ENCODE measurements at regions not wholly inside any gene's neighbourhood (a gene's known extent, or its start where the extent isn't known, plus 50 kb on each side); places are given as distances from the start of the nearest gene placed in this dataset.
"Not testable (repeated sequence)": the region's sequence is repeated elsewhere in the genome, so short reads cannot be mapped to it uniquely, and the experiment has no call there.

DNA sequence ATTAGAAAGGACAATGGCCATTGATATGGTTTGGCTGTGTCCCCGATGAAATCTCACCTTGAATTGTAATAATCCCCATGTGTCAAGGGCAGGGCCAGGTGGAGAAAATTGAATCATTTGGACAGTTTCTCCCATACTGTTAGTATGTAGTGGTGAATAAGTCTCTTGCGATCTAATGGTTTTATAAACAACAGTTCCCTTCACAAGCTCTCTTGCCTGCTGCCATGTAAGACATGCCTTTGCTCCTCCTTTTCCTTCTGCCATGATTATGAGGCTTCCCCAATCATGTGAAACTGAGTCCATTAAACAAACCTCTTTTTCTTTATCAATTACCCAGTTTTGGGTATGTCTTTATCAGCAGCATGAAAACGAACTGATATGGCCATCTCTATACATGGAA, 302.7 kb downstream of the SFMBT2 start:
- no peak for DNase-seq

DNA sequence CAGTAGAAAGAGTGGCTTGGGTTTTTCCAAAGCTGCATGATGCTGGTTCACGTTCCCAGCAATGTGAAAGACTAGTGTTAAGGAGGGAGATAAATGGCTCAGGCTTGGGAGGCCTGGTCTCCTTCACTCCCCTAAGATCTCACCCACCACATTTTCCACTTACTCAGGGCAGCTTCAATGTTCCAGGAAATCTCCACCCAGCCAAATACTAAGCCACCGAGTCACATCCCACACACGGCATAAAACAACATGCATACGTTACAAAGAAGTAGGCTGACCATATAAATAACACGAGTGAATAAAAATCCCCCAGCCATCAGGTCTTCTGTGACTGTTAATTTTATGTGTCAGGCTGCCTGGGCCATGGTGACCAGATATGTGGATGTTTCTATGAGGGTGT, 303.5 kb downstream of the SFMBT2 start:
- peak; percentile 80 for DNase-seq

DNA sequence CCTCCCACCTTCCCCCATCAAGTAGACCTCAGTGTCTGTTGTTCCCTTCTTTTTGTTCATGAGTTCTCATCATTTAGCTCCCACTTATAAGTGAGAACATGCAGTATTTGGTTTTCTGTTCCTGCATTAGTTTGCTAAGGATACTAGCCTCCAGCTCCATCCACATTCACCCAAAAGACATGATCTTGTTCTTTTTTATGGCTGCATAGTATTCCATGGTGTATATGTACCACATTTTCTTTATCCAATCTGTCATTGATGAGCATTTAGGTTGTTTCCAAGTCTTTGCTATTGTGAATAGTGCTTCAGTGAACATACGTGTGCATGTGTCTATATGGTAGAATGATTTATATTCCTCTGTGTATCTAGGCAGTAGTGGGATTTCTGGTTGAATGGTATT, 306.5 kb downstream of the SFMBT2 start:
- DNase-seq: not testable (repeated sequence)

DNA sequence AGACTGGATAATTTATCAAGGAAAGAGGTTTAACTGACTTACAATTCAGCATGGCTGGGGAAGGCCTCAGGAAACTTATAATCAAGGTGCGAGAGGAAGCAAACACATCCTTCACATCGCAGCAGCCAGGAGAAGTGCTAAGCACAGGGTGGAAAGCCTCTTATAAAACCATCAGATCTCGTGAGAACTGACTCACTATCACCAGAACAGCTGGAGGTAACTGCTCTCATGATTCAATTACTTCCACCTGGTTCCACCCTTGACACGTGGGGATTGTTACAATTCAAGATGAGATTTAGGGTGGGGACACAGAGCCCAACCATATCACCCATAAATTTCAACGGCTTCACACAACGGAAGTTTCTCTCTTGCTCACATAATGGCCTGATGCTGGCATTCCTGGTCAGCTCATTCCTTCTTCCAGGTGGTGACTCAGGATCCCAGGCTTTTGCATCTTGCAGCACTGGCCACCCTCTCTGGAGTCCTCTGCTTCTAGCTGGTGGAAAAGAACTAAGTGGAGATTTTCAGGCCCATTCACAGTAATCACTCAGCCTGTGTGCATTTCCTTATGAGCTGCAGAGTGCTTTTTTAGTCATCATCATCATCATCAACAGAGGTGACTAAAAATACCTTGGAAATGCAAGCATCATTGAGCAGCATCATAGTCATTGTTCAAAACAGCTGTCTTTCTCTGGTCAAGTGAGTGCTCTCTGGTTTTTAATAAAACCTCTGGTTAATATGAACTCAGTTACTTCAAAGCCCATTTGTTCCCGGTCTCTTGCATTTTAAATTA, 308.1 kb downstream of the SFMBT2 start:
- DNase-seq: no peak

DNA sequence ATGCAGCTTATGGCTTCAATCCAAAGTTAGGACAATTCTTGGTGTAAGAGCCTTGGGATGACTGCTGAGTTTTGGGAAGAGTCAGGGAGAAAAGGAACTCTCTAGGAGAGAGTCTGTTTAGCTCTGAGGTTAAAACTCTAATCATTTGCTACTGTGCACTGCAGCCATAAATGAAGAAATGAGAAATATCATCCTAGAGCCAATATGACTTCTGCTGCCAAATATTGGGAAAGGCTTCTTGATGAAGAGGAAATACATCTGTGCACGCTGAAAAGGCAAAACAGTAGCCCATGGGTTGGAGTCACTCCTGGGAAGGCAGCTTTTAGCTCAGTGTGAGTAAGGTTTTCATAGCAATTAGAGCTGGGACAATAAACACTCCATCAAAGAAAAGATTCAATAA, 308.8 kb downstream of the SFMBT2 start:
- no peak for DNase-seq

DNA sequence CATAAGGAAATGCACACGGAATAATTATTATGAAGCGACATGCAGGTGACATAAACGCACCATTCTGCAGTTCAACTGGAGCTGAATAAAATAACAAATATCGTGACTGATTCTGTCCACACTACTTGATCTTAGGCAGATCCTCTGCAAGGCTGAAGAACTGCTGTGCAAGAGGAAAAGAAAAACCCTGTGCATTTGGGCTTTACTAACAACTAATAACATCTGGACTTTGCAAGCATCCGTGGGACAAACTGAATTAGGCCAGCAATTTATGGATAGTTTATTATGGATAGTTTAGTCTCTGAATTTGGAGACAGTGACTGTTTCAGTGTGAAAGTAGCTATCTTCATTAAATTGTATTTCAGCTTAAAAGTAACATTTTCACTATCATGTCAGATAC, 309.4 kb downstream of the SFMBT2 start:
- no peak for DNase-seq

DNA sequence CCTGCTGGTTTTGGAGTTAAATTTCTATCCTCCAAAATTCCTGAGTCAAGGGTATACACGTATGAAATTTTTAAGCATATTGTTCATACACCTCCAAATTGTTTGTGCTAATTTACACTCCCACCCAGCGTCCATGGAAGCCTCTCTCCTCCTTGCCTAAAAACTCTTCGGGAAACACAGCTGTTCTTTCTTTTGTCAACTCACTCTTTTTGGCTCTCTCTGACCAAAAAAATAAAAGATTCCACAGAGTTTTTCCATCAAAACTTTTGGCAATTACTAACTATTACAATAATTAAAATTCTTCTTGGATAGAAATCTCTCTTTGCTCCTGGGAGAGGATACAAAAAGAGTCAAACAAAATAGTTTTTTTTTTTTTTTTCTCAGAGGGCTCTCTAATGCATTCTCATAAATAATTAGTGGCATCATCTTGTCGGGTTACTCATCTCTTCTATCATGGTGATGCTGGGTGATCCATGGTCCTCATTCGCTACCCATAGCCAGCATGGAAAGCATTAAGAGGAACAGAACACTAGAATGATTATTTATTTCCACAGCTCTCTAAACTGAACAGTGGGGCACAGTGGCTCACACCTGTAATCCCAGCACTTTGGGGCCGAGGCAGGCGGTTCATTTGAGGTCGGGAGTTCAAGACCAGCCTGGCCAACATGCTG, 310.7 kb downstream of the SFMBT2 start:
- no peak for DNase-seq

DNA sequence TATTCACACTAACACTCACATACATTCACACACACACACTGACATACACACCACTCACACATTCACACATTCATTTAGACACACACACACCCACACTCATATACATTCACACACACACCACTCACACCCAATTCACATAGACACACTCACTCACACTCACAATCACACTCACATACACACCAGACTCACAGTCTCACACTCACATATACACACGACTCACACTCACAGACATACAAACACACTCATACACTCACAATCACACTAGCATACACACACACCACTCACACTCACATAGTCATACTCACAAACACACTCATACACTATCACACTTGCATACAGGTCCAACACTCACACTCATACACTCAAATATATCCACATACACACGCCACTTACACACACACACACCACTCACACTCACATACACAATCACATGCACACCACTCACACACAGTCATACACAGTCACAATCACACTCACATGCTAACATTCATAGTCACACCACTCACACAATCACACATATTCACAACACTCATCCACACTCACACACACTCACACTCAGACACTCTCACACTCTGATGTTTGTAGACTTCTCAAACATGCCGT, 312.6 kb downstream of the SFMBT2 start:
- DNase-seq: no peak

DNA sequence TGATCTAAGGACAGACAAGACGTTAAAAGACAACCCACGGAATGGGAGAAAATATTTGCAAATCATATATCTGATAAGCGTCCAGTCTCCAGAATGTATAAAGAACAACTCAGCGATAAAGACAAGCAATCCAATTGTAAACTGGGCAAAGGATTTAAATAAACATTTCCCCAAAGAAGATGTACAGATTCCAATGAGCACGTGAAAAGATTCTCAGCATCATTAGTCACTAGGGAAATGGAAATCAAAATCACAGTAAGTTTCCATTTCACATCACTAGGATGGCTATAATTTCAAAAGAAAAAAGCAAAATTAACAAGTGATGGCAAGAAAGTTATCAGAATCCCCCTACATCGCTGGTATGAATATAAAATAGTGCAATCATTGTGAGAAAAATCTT, 316.1 kb downstream of the SFMBT2 start:
- DNase-seq: no peak

DNA sequence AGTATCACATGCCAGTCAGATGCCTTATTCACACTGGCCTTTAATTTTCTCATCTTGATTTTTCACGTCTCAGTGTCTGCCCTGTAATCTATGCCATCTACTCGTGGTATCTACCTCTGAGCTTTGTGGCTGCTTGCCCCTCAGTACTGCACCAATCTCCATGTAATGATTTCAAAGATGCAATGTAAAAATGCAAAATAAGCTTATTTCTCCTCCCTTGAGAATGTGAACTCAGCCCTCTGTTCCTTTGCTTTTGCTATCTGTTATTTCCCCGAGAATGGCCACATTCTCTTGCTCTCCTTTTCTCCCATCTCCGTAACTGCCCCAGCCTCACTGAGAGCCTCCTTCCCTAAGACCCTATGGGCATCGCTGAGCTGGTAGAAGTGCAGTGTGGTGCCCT, 317.5 kb downstream of the SFMBT2 start:
- no peak for DNase-seq

DNA sequence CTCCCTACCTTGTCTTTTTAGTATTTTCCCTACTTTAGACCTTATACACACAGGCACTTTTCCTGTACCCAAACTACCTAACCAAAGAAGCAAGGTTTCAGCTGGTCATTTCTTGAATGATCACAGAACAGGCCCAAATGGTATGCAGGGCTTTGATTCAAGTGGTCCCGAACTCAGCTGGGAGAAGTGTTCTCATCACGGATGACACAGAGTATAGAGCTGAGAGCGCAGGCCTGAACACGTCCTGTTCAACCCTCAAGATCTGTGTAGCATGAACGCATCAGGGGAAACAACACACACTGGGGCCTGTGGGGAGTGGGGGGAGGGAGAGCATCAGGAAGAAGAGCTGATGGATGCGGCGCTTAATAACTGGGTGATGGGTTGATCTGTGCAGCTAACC, 318.2 kb downstream of the SFMBT2 start:
- no peak for DNase-seq

DNA sequence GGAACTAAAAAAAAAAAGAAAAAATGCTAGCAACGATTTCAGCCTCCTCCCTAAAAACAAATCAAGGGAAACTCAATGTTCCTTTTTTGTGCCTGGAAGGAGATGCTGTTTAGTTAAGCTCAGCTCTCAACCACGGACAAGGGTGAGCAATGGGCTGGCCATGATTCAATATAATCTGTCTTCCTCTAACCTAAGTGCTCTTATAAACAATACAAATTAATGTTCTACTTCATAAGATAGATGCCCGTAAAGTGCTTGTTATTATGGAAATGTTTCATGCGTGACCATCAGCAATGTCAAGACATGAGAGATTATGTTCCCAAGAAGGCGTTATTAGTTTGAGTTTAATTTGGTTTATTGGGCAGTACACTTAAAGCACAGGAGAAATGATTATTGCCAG, 320.3 kb downstream of the SFMBT2 start:
- no peak for DNase-seq

DNA sequence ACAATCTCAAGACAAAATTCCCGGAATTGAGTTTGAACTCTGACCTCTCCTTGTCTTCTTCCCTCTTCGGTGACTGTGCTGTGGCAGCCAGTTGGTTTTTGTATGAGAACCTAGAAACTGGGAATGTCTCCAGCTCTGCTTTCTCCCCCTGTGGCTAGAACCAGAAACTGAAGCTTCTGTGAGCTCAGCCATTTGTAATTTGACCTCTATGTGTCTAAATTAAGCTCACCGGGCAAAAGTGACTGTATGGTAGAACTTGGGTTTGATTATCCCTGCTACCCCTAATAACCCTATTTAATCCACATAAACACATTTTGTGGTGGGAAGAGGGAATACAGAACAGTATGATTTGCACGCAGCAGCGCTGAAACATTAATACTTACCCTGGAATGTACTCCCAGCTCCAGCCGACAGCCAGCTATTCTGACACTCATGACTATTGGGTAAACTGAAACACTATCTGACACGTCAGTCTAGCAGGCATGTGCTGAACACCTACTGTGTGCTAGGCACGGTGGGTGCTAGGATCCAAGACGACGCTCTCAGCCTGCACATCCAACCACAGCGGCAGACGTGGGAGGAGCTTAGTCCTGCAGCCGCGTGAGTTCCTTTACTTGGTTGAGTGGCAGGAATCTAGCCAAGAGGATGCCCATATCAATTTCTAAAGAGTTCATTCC, 324.8 kb downstream of the SFMBT2 start:
- DNase-seq: peak; percentile 45

DNA sequence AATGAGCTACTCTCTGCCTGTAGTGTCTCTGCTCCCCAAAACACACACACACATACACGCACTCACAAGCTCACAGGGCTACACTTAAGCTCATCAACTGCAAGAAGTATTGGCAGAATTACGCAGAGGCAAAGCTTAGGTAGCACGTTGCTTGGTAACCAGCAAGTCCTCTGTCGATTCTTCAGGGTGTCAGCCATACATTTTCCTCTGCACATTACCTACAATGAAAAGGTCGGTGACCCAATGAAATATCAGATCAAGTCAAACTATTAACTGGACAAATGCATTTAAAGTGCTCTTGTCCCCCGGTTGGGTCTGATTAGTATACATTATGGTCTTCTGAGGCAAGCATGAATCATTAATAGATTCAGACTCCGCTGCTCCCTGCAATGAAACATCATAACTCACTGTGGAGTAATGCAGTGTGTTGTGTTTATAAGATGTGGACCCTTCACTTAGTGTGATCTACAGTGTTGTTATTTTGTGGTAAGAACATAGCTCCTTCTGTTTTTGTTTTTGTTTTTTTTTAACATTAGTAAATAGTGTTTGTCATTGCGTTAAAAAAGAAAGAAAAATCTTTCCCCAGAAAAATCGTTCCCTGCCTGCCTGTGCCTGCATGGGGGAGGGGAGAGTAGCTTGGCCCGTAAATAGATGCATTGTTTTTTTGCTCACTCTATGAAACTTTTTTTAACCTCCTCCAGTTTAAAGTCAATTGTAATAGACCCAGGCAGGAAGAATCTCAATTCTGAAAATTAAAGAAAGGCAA, 325.5 kb downstream of the SFMBT2 start:
- DNase-seq: peak; percentile 6

DNA sequence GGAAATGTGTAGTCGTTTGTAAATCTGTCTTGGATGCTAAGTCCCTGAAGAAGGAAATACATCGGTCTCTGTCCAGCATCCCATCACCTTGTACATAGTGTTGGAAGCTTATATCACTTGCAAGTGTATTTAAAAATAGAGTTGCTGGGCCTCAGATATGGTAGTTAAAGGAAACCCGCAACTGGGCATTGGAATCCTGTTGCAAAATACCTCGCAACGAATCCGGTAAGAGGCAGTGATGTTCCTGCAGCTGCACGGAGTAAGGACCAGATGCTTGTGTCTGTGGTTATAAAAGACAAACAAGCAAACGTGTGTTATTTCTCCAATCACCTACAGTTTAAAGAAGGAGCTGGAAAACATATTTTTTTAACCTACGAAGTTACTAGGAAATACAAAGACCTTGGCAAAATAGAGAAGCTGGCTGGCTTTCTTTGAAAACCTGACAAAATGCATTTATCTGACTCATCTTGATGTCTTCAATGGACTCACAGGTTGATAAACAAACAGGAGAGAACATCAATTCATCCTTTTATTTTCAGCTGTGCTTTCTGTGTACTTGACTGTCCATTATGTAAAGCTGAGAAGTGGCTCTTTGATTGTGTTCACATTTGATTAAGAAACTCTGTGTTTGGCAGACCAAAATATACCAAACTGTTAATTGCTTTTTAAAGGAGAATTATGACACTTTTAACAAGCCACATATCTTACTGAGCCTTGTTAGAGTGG, 326.4 kb downstream of the SFMBT2 start:
- no peak for DNase-seq

DNA sequence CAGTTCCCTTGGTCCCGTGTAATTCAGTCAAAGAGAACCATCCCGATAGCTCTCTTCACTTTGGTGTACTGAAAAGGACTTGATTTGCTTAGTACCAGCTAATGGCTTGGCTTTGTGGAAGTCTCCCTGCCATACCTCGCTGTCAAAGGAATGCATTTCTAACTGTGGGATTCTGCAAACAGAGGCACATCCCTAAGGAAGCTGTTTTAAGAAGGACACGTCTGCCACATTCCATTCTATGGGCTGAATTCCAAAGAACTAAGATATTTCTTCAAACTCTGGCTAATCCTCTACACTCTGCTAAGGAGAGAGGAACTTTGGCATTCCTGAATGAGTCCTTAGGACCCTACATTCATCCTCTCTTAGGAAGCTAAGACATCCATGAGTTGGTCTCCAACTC, 327.9 kb downstream of the SFMBT2 start:
- peak; percentile 69 for DNase-seq

DNA sequence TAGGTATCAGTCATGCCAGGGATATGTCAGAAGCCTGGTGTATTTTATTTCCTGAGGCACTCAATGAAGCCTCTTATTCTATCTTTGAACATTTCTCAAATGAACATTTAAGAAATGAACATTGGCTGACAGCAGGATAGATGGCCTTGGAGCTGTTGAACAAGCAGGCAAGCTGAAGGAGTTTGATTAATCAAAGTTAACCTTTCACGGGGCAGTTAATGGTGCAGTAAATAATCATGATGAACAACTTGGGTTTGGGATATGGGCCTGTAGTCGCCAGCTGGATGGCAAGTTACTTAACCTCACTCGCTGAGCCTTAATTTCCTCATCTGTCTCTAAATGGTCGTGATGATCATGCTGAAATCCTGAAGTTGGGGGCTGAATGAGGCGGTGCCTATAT, 333.0 kb downstream of the SFMBT2 start:
- no peak for DNase-seq

DNA sequence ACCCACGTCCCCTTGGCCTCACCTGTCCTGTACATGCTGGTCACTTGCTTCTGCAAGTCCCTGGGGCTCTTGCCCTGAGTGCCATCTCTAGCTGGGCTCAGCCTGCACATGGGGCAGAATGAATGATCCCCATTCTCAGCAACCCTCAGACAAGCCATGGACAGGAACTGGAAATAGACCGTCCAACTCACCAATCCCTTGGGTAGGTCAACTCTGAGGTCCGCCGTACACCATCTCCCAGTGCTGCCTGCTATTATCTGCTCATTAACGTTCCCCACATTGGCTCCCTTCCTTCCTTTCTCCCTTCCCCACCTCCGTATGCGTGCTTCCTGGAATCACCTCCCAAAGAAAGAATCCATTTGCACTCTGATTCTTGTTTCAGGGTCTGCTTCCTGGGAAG, 335.0 kb downstream of the SFMBT2 start:
- no peak for DNase-seq

DNA sequence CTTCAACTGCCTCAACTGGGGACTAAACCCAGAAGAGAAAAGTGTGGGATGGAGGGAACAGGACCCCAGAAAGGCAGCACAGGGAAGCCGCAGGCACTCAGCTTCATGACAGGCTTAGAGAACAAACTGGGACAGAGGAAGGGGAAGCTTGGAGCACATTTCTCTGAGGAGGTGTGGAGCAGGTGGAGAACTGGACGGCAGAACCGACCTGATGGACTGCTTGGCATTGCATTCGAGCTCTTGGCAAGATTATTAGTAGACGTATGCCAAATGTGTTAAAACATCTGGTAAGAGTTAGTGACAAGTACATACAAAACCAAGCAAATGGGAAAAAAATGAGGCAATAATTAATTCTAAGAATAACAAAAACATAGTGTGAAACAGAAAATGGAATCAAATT, 335.7 kb downstream of the SFMBT2 start:
- DNase-seq: no peak

DNA sequence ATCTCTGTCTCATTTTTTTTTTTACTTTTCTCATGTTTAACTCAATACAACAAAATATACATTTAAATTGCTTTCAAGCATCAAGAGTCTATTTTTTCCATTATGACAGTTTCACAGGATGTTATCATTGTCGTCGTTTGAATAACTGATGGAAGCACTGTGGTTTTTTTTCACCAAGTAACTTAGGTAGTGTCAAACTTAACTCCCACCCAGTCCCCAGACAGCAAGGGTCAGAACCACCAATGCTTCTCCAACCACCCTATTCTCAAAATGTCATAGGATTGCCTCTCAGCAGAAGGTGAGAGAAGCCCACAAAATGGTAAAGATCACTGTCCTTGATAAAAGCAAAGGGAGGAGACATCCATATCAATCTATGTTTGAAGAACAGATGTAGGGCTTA, 339.4 kb downstream of the SFMBT2 start:
- no peak for DNase-seq

DNA sequence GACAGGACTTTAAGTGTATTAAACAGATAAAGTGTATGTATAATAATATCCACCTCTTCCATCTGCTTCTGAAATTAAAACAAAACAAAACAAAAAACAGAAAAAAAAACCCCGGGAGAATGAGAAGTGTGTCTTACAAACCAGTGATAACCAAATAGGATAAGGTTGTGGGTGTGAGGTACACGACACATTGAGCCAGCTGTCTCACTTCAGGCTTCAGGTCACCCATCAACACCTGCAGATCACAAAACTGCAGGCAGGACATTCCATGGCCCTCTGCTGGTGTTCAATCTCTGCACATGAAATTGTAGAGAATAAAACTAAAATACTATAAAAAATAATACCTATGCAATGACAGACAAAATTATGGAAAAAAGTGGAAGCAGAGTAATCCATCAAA, 339.9 kb downstream of the SFMBT2 start:
- no peak for DNase-seq

DNA sequence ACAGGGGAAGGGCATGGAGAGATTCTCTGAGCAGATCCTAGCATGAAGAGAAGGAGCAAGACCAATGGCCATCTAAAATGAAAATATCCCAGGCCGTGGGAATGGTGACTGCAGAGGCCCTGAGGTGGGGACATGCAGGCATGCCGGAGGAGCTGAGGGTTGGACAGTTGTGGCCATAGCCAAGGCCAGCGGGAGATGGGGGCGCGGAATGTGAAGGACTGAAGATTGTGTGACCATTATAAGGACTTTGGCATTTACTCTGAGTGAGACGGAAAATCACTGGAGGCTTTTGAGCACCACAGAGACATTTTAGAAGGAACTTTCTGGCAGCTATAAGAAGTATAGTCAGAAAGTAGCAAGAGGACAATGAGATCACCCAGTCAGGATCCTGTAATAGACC, 341.1 kb downstream of the SFMBT2 start:
- DNase-seq: no peak

Data from fibroblast of skin of scalp (primary cell).